ENCODE measurements at regions not wholly inside any gene's neighbourhood (a gene's known extent, or its start where the extent isn't known, plus 50 kb on each side); places are given as distances from the start of the nearest gene placed in this dataset.

- TF ChIP-seq, protein P1, sequence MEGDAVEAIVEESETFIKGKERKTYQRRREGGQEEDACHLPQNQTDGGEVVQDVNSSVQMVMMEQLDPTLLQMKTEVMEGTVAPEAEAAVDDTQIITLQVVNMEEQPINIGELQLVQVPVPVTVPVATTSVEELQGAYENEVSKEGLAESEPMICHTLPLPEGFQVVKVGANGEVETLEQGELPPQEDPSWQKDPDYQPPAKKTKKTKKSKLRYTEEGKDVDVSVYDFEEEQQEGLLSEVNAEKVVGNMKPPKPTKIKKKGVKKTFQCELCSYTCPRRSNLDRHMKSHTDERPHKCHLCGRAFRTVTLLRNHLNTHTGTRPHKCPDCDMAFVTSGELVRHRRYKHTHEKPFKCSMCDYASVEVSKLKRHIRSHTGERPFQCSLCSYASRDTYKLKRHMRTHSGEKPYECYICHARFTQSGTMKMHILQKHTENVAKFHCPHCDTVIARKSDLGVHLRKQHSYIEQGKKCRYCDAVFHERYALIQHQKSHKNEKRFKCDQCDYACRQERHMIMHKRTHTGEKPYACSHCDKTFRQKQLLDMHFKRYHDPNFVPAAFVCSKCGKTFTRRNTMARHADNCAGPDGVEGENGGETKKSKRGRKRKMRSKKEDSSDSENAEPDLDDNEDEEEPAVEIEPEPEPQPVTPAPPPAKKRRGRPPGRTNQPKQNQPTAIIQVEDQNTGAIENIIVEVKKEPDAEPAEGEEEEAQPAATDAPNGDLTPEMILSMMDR (IDR thresholded peaks at IDR 0.05; ENCODE audit: low read depth, low read length, poor library complexity, severe bottlenecking) = no peak
- TF ChIP-seq EZH2phosphoT487 (IDR thresholded peaks at IDR 0.05; ENCODE audit: borderline replicate concordance, low read length) = no peak
- Histone ChIP-seq H3K4me2 (ENCODE audit: low read length) (no peak overlapping the region), H3K9me2 (replicated peaks; ENCODE audit: control insufficient read depth, low read length) (no peaks in the 10 kb centered on the region), H3K4me3 (ENCODE audit: low read length) (no peak overlapping the region), H3F3A (ENCODE audit: control insufficient read depth, insufficient read depth) (no peaks in the 10 kb centered on the region), H3K4me1 (ENCODE audit: control insufficient read depth, low read length) (no peaks in the 10 kb centered on the region), H3K79me2 (ENCODE audit: control insufficient read depth, low read length) (no peaks in the 10 kb centered on the region), H4K20me1 (ENCODE audit: control insufficient read depth, insufficient read depth, low read depth, low read length) (no peaks in the 10 kb centered on the region), H3K27ac (ENCODE audit: low read depth, low read length) (no peak overlapping the region), H3K27me3 (ENCODE audit: control insufficient read depth, low read length) (no peaks in the 10 kb centered on the region), H3K9me3 (ENCODE audit: control insufficient read depth, insufficient read depth, low read length) (no peaks in the 10 kb centered on the region), H3K36me3 (ENCODE audit: control insufficient read depth, low read length) (no peaks in the 10 kb centered on the region)
Observed at GRCh38 chr1:222369148-222369547, 178.8 kb downstream of the HHIPL2 start.

- no peaks in the 10 kb centered on the region for H3K4me1 ChIP-seq (ENCODE audit: control insufficient read depth, low read length)
- no peaks in the 10 kb centered on the region for H3K9me2 ChIP-seq (replicated peaks; ENCODE audit: control insufficient read depth, low read length)
- H3K4me2 ChIP-seq (ENCODE audit: low read length) = no peak overlapping the region
- no peak overlapping the region for H3K4me3 ChIP-seq (ENCODE audit: low read length)
- no peaks in the 10 kb centered on the region for H4K20me1 ChIP-seq (ENCODE audit: control insufficient read depth, insufficient read depth, low read depth, low read length)
- no peaks in the 10 kb centered on the region for H3F3A ChIP-seq (ENCODE audit: control insufficient read depth, insufficient read depth)
- no peak overlapping the region for H3K27ac ChIP-seq (ENCODE audit: low read depth, low read length)
- no peak for TF ChIP-seq EZH2phosphoT487 (IDR thresholded peaks at IDR 0.05; ENCODE audit: borderline replicate concordance, low read length)
- TF ChIP-seq, protein P1 (IDR thresholded peaks at IDR 0.05; ENCODE audit: low read depth, low read length, poor library complexity, severe bottlenecking) = no peak
- no peaks in the 10 kb centered on the region for H3K79me2 ChIP-seq (ENCODE audit: control insufficient read depth, low read length)
- no peaks in the 10 kb centered on the region for H3K27me3 ChIP-seq (ENCODE audit: control insufficient read depth, low read length)
- no peaks in the 10 kb centered on the region for H3K9me3 ChIP-seq (ENCODE audit: control insufficient read depth, insufficient read depth, low read length)
- no peaks in the 10 kb centered on the region for H3K36me3 ChIP-seq (ENCODE audit: control insufficient read depth, low read length)
Observed at GRCh38 chr1:222358100-222358499, 189.8 kb downstream of the HHIPL2 start.

DNA sequence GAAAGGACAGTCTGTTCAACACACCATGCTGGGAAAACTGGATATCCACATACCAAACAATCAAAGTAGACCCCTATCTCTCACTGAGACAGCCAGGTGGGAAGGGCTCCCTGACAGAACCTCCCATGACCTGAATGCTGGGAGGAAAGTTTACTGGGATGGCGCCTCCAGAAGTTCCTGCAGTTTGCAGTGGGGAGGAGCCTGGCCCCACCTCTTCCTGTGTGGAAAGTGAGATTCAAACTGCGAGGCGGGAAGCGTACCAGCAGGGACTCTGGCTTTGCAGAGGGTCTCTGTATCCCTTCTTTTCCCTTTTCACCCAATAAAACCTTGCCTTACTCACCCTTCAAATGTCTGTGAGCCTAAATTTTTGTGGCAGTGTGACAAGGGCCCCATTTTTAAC, 190.7 kb downstream of the HHIPL2 start:
- Histone ChIP-seq H3K36me3 (ENCODE audit: control insufficient read depth, low read length) (no peaks in the 10 kb centered on the region), H3K4me1 (ENCODE audit: control insufficient read depth, low read length) (no peaks in the 10 kb centered on the region), H3K79me2 (ENCODE audit: control insufficient read depth, low read length) (no peaks in the 10 kb centered on the region), H3K4me2 (ENCODE audit: low read length) (no peak overlapping the region), H3F3A (ENCODE audit: control insufficient read depth, insufficient read depth) (no peaks in the 10 kb centered on the region), H3K9me3 (ENCODE audit: control insufficient read depth, insufficient read depth, low read length) (no peaks in the 10 kb centered on the region), H3K27ac (ENCODE audit: low read depth, low read length) (no peak overlapping the region), H3K9me2 (replicated peaks; ENCODE audit: control insufficient read depth, low read length) (no peaks in the 10 kb centered on the region), H4K20me1 (ENCODE audit: control insufficient read depth, insufficient read depth, low read depth, low read length) (no peaks in the 10 kb centered on the region), H3K27me3 (ENCODE audit: control insufficient read depth, low read length) (no peaks in the 10 kb centered on the region), H3K4me3 (ENCODE audit: low read length) (no peak overlapping the region)
- no peak for TF ChIP-seq EZH2phosphoT487 (IDR thresholded peaks at IDR 0.05; ENCODE audit: borderline replicate concordance, low read length)
- TF ChIP-seq, protein P1 (IDR thresholded peaks at IDR 0.05; ENCODE audit: low read depth, low read length, poor library complexity, severe bottlenecking) = no peak

- Histone ChIP-seq H3K9me3 (ENCODE audit: control insufficient read depth, insufficient read depth, low read length) (no peaks in the 10 kb centered on the region), H3K27me3 (ENCODE audit: control insufficient read depth, low read length) (no peaks in the 10 kb centered on the region; the same call in 1 of the 2 replicates), H3F3A (ENCODE audit: control insufficient read depth, insufficient read depth) (no peaks in the 10 kb centered on the region), H3K79me2 (ENCODE audit: control insufficient read depth, low read length) (no peaks in the 10 kb centered on the region), H3K4me1 (ENCODE audit: control insufficient read depth, low read length) (no peaks in the 10 kb centered on the region), H3K9me2 (replicated peaks; ENCODE audit: control insufficient read depth, low read length) (no peaks in the 10 kb centered on the region), H3K27ac (ENCODE audit: low read depth, low read length) (no peak overlapping the region), H3K4me2 (ENCODE audit: low read length) (no peak overlapping the region), H4K20me1 (ENCODE audit: control insufficient read depth, insufficient read depth, low read depth, low read length) (no peaks in the 10 kb centered on the region), H3K4me3 (ENCODE audit: low read length) (no peak overlapping the region), H3K36me3 (ENCODE audit: control insufficient read depth, low read length) (no peaks in the 10 kb centered on the region)
- no peak for TF ChIP-seq EZH2phosphoT487 (IDR thresholded peaks at IDR 0.05; ENCODE audit: borderline replicate concordance, low read length)
- TF ChIP-seq, protein P1 (IDR thresholded peaks at IDR 0.05; ENCODE audit: low read depth, low read length, poor library complexity, severe bottlenecking) = no peak
Observed at GRCh38 chr1:222347627-222348026, 200.3 kb downstream of the HHIPL2 start.
